ENCODE measurements at regions not wholly inside any gene's neighbourhood (a gene's known extent, or its start where the extent isn't known, plus 50 kb on each side); places are given as distances from the start of the nearest gene placed in this dataset.

- TF ChIP-seq CTCF (IDR thresholded peaks at IDR 0.05), result no peak
- TF ChIP-seq EZH2 (IDR thresholded peaks at IDR 0.05), result no peak
- TF ChIP-seq EZH2phosphoT487 (IDR thresholded peaks at IDR 0.05), result no peak
Observed at GRCh38 chr4:185931986-185932385, 120.0 kb upstream of the SORBS2 start.

Data from neural progenitor cell (in vitro differentiated cells).